ENCODE measurements at regions not wholly inside any gene's neighbourhood (a gene's known extent, or its start where the extent isn't known, plus 50 kb on each side); places are given as distances from the start of the nearest gene placed in this dataset.

DNA sequence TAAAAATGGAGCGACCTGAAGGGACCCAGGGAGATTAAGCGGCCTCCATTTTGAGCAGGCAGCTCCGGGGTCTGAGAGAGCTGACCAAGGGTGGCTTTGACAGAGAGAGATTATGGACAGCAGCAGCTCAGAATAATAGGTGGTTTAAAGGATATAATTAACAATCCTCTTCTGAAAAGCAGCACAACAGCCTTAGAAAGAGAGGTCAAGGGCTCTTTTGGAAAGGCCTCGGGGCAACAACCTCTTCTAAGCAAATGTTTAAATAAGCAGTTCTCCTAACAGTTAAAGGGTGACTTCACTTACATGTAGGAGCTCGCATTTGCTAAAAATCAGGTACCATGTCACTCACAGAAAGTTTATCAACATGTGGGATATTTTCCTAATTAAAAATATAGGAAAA is 87.2 kb upstream of the FRMD6 start:
- TF ChIP-seq, protein P1, sequence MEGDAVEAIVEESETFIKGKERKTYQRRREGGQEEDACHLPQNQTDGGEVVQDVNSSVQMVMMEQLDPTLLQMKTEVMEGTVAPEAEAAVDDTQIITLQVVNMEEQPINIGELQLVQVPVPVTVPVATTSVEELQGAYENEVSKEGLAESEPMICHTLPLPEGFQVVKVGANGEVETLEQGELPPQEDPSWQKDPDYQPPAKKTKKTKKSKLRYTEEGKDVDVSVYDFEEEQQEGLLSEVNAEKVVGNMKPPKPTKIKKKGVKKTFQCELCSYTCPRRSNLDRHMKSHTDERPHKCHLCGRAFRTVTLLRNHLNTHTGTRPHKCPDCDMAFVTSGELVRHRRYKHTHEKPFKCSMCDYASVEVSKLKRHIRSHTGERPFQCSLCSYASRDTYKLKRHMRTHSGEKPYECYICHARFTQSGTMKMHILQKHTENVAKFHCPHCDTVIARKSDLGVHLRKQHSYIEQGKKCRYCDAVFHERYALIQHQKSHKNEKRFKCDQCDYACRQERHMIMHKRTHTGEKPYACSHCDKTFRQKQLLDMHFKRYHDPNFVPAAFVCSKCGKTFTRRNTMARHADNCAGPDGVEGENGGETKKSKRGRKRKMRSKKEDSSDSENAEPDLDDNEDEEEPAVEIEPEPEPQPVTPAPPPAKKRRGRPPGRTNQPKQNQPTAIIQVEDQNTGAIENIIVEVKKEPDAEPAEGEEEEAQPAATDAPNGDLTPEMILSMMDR (conservative IDR thresholded peaks at IDR 0.05; ENCODE audit: low read depth, low read length): no peak
- H3K4me3 ChIP-seq (ENCODE audit: low read length): no peak overlapping the region
- DNase-seq (ENCODE audit: low read depth): no peak

DNA sequence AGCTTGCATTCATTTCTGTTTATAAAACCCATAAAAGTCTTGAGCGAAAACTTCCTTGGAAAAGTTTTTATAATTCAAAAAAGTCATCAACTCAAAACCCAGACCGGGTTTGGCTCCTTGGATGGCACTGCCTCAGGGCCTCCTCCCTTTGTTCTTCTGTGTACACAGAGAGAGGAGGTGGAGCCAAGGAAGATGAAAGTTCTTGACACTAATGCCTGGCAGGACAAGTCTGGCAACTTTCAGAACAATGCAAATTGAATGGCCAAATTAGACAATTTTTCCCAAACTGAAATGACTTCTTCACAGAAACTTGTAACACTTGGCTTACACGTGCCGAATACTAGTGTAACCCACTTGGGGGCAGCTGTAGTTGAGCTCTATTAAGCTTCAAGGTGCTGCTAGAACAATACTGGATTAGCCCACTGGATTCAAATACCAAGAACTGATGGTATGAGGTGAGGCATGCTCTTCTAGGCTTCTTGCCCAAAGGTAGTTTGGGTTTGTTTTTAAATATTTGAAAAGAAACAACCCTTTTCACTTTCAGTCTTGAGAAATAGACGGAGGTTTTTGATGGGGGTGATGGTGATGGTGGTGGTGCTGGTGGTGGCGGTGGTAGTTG is 86.6 kb upstream of the FRMD6 start:
- TF ChIP-seq, protein P1 (conservative IDR thresholded peaks at IDR 0.05; ENCODE audit: low read depth, low read length): no peak
- H3K4me3 ChIP-seq (ENCODE audit: low read length): no peak overlapping the region
- DNase-seq (ENCODE audit: low read depth): no peak

DNA sequence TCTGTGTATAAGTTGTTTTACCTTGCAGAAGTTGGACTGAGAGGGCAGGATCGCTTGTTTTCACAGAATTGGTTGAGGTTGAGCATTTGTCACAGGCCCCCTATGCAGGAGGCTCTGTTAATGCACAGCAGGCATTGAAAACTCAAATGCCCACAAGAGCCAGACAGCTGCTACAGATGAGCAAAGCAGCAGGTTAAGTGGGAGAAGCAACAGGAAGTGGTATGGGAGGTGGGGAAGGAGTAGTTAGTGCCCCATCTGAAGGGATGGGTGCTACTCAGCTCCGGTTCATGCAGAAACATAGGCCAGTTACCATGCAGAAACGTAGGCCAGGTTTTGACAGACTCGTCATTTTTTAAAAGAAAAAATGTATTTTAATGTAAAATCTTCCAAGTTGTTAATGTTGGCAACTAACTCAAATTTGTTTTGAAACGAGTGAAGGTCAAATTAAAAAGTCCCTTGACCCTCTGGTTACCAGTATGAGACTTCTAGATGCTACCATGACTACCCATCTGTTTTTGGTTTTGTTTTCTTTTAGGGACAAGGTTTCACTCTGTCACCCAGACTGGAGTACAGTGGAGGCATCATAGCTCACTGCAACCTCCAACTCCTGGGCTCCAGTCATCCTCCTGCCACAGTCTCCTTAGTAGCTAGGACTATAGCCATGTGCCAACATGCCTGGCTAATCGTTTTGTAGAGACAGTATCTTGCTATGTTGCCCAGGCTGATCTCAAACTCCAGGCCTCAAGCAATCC is 84.7 kb upstream of the FRMD6 start:
- no peak for DNase-seq (ENCODE audit: low read depth)
- H3K4me3 ChIP-seq (ENCODE audit: low read length): no peak overlapping the region
- TF ChIP-seq, protein P1 (conservative IDR thresholded peaks at IDR 0.05; ENCODE audit: low read depth, low read length): no peak

DNA sequence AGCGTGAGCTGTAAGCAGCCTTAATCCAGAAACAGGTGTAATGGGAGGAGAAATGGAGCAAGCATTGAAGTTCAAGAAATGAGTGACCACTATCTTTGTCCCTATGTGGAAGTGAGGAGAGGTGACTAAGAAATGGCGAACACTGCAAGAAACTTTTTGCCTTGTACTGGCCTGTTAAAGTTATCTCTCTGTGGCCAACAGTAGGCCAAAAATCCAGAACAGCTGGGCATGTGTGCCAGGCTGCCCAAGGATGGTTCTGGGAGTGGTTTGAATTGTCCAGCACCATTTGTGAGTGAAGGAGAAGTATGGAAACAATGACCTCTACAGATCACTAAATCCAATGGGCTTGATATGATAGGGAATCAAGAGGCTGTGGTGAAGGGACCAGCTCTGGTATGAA is 83.3 kb upstream of the FRMD6 start:
- no peak overlapping the region for H3K4me3 ChIP-seq (ENCODE audit: low read length)
- TF ChIP-seq, protein P1 (conservative IDR thresholded peaks at IDR 0.05; ENCODE audit: low read depth, low read length): no peak
- DNase-seq (ENCODE audit: low read depth): no peak

DNA sequence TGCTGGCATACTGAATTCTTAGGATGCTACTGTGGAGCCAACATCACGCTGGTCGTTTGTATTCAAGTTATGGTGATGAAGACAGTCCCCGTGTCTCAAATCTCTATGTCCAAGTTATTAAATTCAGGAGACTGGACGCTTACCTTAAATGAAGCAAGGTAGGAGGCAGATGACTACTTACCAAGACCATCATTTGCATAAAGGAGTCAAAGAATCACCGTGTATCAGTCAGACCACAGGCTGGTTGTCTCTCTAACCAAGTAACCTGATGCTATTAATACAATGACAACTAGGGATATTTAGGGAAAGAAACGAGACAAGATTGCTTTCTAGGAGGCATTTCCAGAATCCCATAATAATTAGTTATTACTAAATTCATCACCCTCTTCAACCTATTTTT is 78.1 kb upstream of the FRMD6 start:
- TF ChIP-seq, protein P1 (conservative IDR thresholded peaks at IDR 0.05; ENCODE audit: low read depth, low read length): no peak
- no peak overlapping the region for H3K4me3 ChIP-seq (ENCODE audit: low read length)
- DNase-seq (ENCODE audit: low read depth): no peak

DNA sequence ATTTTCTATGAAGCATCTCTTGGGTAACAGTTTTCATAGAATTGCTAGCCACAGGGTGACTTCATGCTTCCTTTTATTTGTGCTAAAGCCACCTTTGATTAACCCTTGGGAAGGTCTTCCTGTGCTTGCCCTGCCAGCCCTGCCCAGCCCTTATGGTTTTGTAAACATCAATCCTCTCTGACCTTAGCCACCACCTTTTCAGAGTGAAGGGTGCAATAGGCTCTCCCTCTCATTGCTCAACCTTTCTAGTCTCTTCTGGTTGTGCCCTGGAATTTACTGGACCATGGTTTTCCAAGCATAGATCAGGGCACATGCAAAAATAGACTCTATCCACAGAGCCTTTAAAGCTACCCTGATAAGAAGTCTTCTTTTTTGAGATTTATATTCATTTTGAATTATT is 77.7 kb upstream of the FRMD6 start:
- TF ChIP-seq, protein P1 (conservative IDR thresholded peaks at IDR 0.05; ENCODE audit: low read depth, low read length): no peak
- H3K4me3 ChIP-seq (ENCODE audit: low read length): no peak overlapping the region
- DNase-seq (ENCODE audit: low read depth): no peak
